K562 (cell line): ENCODE measurements at regions not wholly inside any gene's neighbourhood (a gene's known extent, or its start where the extent isn't known, plus 50 kb on each side); places are given as distances from the start of the nearest gene placed in this dataset.

Source experiments
- ATAC-seq: fragments of 200-7000 bp; cut with Tn5 transposase; 3 replicates; pipeline ENCODE4 v1.9.1; 2020; ENCODE audit warnings: moderate library complexity
- BruUV-seq: library from RNA; stranded (reverse); fragments of 400-500 nt; replicated peaks from 2 replicates; lab custom pipeline; 2021; lab: Mats Ljungman, UMichigan
- CTCF ChIA-PET: fragments of 300-600 bp; formaldehyde crosslinking; extraction: SDS; loops from one replicate; lab custom pipeline; 2021; ENCODE audit warnings: low intra/inter-chr PET ratio; lab: Yijun Ruan, JAX
- POLR2A ChIA-PET: fragments of 300-600, 350-650 bp; sonication (Branson Sonifier 250); formaldehyde crosslinking; extraction: SDS; loops from one replicate; lab custom pipeline; 2021; ENCODE audit warnings: antibody characterized with exemption, inconsistent platforms; lab: Yijun Ruan, JAX
- DNase-seq, 4 experiments: peaks; one replicate each; pipeline versions ENCODE4 v3.0.0 to v3.0.0-alpha.2; 2011 to 2018; ENCODE audit warnings: low spot score in 3 of 4, mixed read lengths in 3 of 4; ENCODE audit errors: extremely low read depth in 1 of 4
- FAIRE-seq: peaks from 2 replicates; lab custom pipeline; 2011; peaks lifted over from hg19 to GRCh38; lab: Jason Lieb, UNC
- H2AFZ ChIP-seq: 2 replicates; pipeline ENCODE4 v1.6.0; 2011; ENCODE audit warnings: low read depth, low read length, control low read depth, inconsistent platforms
- H3K27ac ChIP-seq: fragments of 200-600 bp; 3 replicates; pipeline ENCODE4 v1.8.0; 2011; ENCODE audit warnings: low read depth, mild to moderate bottlenecking, control low read depth, inconsistent platforms, low read length, moderate library complexity, mixed read lengths; ENCODE audit errors: extremely low read depth
- H3K27me3 ChIP-seq, 2 experiments: fragments of 300-600 bp in 1 of 2; 2 replicates in 1 of 2; 3 replicates in 1 of 2; pipeline versions ENCODE4 v1.6.0 to v1.8.0; 2011; ENCODE audit warnings: inconsistent platforms in 2 of 2, low read length in 2 of 2, mild to moderate bottlenecking in 1 of 2, mixed read lengths in 1 of 2, moderate library complexity in 1 of 2; ENCODE audit not compliant: control insufficient read depth in 2 of 2, insufficient read depth in 2 of 2
- H3K36me3 ChIP-seq: fragments of 300-600 bp; 3 replicates; pipeline ENCODE4 v1.8.0; 2011; ENCODE audit warnings: mild to moderate bottlenecking, low read length, inconsistent platforms; ENCODE audit not compliant: control insufficient read depth, insufficient read depth
- H3K4me1 ChIP-seq, 2 experiments: fragments of 200-600 bp in 1 of 2; replicated peaks in 1 of 2; 2 replicates in 1 of 2; 3 replicates in 1 of 2; pipeline versions ENCODE4 v1.5.1 to v1.8.0; 2011; ENCODE audit warnings: inconsistent platforms in 2 of 2, low read length in 2 of 2, mild to moderate bottlenecking in 1 of 2, mixed read lengths in 1 of 2, moderate library complexity in 1 of 2; ENCODE audit not compliant: control insufficient read depth in 2 of 2, insufficient read depth in 2 of 2
- H3K4me2 ChIP-seq: 2 replicates; pipeline ENCODE4 v1.6.1; 2011; ENCODE audit warnings: low read length, control low read depth, inconsistent platforms, mixed read lengths; ENCODE audit not compliant: insufficient read depth
- H3K4me3 ChIP-seq: fragments of 200-600 bp; sonication (generic), shearing (Covaris generic); 2 replicates; pipeline ENCODE4 v1.5.1; 2016; ENCODE audit warnings: control low read depth, inconsistent platforms
- H3K79me2 ChIP-seq: fragments of 200-600 bp; 3 replicates; pipeline ENCODE4 v1.8.0; 2011; ENCODE audit warnings: low read length, inconsistent platforms; ENCODE audit not compliant: control insufficient read depth, insufficient read depth
- H3K9ac ChIP-seq, 2 experiments: 2 replicates each; pipeline versions ENCODE4 v1.6.0 to v1.6.1; 2011; ENCODE audit warnings: low read depth in 2 of 2, low read length in 2 of 2, control low read depth in 1 of 2, inconsistent platforms in 1 of 2, mild to moderate bottlenecking in 1 of 2, mixed read lengths in 1 of 2; ENCODE audit not compliant: insufficient read depth in 1 of 2
- H3K9me1 ChIP-seq: one replicate; pipeline ENCODE4 v1.6.0; 2011; ENCODE audit warnings: inconsistent platforms, mild to moderate bottlenecking, low read length, moderate library complexity; ENCODE audit not compliant: control insufficient read depth, insufficient read depth
- H3K9me3 ChIP-seq: replicated peaks from 2 replicates; pipeline ENCODE4 v1.5.1; 2011; ENCODE audit warnings: low read depth, low read length, inconsistent platforms; ENCODE audit not compliant: control insufficient read depth, insufficient read depth
- H4K20me1 ChIP-seq: replicated peaks from 2 replicates; pipeline ENCODE4 v1.6.1; 2011; ENCODE audit warnings: low read length, inconsistent platforms, mixed read lengths; ENCODE audit not compliant: control insufficient read depth, insufficient read depth
- ARID1B ChIP-seq: fragments of 450-650 bp; IDR thresholded peaks from 2 replicates; pipeline ENCODE4 v1.6.1; 2016; ENCODE audit warnings: antibody characterized with exemption, mild to moderate bottlenecking, inconsistent platforms
- CXXC5 ChIP-seq: fragments of 250-450 bp; sonication (Bioruptor Pico); IDR thresholded peaks from 2 replicates; pipeline ENCODE4 v1.8.0; 2022; ENCODE audit warnings: inconsistent platforms, mild to moderate bottlenecking, moderate library complexity
- ETS2 ChIP-seq: IDR thresholded peaks from 2 replicates; pipeline ENCODE4 v1.6.1; 2016; ENCODE audit warnings: borderline replicate concordance, missing genetic modification characterization, mild to moderate bottlenecking, moderate library complexity, missing compliant biosample characterization; ENCODE audit not compliant: poor library complexity, severe bottlenecking
- EZH2 ChIP-seq: IDR thresholded peaks from 2 replicates; pipeline ENCODE4 v1.6.1; 2012; ENCODE audit warnings: low read depth, mild to moderate bottlenecking, inconsistent platforms, low read length, borderline replicate concordance
- HDAC3 ChIP-seq: fragments of 450-650 bp; IDR thresholded peaks from 2 replicates; pipeline ENCODE4 v1.6.1; 2018; ENCODE audit warnings: borderline replicate concordance, mild to moderate bottlenecking, moderate library complexity; ENCODE audit not compliant: partially characterized antibody
- HDGF ChIP-seq: fragments of 450-650 bp; IDR thresholded peaks from 2 replicates; pipeline ENCODE4 v1.6.1; 2016
- PYGO2 ChIP-seq: fragments of 450-650 bp; IDR thresholded peaks from 2 replicates; pipeline ENCODE4 v1.6.1; 2016; ENCODE audit warnings: mild to moderate bottlenecking, missing genetic modification characterization, moderate library complexity, missing compliant biosample characterization
- RNF2 ChIP-seq: sonication (generic); IDR thresholded peaks from 2 replicates; pipeline ENCODE4 v1.6.1; 2016
- SMAD1 ChIP-seq: fragments of 150-350 bp; IDR thresholded peaks from 2 replicates; pipeline ENCODE4 v1.6.1; 2014; ENCODE audit warnings: low read length, low read depth; ENCODE audit not compliant: partially characterized antibody
- TARDBP ChIP-seq: fragments of 450-650 bp; IDR thresholded peaks from 2 replicates; pipeline ENCODE4 v1.6.1; 2016
- ZBTB1 ChIP-seq: sonication (generic); formaldehyde crosslinking; IDR thresholded peaks from 2 replicates; pipeline ENCODE4 v1.8.1; 2023; ENCODE audit warnings: missing genetic modification reagents, low read depth, mild to moderate bottlenecking, borderline replicate concordance
- ZC3H4 ChIP-seq: sonication (generic); formaldehyde crosslinking; IDR thresholded peaks from 2 replicates; pipeline ENCODE4 v1.9.0; 2021; ENCODE audit warnings: missing genetic modification reagents, borderline replicate concordance
- ZNF146 ChIP-seq: IDR thresholded peaks from one replicate; pipeline ENCODE4 v1.6.1; 2018; ENCODE audit warnings: missing compliant biosample characterization; ENCODE audit not compliant: unreplicated experiment
- ZNF384 ChIP-seq: IDR thresholded peaks from 2 replicates; pipeline ENCODE4 v1.6.1; 2012; ENCODE audit warnings: low read depth, low read length, improper control_type of control experiment
- ZNF41 ChIP-seq: fragments of 250-450 bp; sonication (Bioruptor Pico); conservative IDR thresholded peaks from 2 replicates; pipeline ENCODE4 v1.4.0; 2020; ENCODE audit warnings: mild to moderate bottlenecking
- WGBS: fragments of 100-300 bp; shearing (Covaris generic); methylation state at CpG from one replicate; pipeline ENCODE4 v1.1.6; 2016; ENCODE audit warnings: low coverage, mixed read lengths; ENCODE audit not compliant: insufficient coverage; ENCODE audit errors: missing lambda C conversion rate; 5-methylcytosine and 5-hydroxymethylcytosine counted together
- in situ Hi-C: fragments of 300-500 bp; cut with MboI; formaldehyde crosslinking; loops from 4 replicates; pipeline ENCODE4 v1.15.0; 2018; ENCODE audit warnings: inconsistent platforms, mixed read lengths
- intact Hi-C: fragments of 100-400 bp; cut with micrococcal nuclease; formaldehyde crosslinking; loops from 2 replicates; pipeline ENCODE4 v1.14.2; 2022
- TF ChIP-seq, protein P1 (sequence below): fragments of 250-450 bp; sonication (Bioruptor Pico); IDR thresholded peaks from 2 replicates; pipeline ENCODE4 v1.8.0; 2021; ENCODE audit warnings: borderline replicate concordance, mild to moderate bottlenecking, moderate library complexity; ENCODE audit not compliant: poor library complexity, severe bottlenecking
- TF ChIP-seq, protein P2 (sequence below): sonication (generic); formaldehyde crosslinking; IDR thresholded peaks from 2 replicates; pipeline ENCODE4 v1.8.0; 2022; ENCODE audit warnings: mild to moderate bottlenecking, missing genetic modification reagents
- TF ChIP-seq, protein P3 (sequence below): sonication (generic); IDR thresholded peaks from 2 replicates; pipeline ENCODE4 v1.6.1; 2016
- TF ChIP-seq, protein P4 (sequence below): fragments of 250-450 bp; sonication (Bioruptor Pico); IDR thresholded peaks from 2 replicates; pipeline ENCODE4 v1.5.0; 2020; ENCODE audit warnings: mild to moderate bottlenecking
- TF ChIP-seq, protein P5 (sequence below): sonication (generic); formaldehyde crosslinking; IDR thresholded peaks from 2 replicates; pipeline ENCODE4 v1.8.0; 2022; ENCODE audit warnings: mild to moderate bottlenecking, missing genetic modification reagents

DNA sequence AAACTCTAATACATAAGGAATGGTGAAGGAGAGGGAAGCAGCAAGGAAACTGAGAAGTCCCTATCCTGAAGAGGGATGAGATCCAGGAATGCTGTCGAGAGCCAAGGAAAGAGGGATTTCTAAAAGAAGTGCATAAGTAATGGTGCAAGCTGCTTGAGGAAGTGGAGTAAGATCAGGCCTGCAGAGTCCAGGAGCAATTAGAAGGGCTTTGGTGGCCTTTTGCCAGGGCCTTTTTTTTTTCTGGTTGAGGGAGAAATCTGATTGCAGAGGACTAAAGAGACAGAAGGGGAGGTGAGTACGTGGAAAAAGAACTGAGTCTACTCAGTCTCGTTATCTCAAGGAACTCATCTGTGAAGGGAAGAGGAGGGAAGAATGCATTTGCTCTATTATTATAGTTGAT lies 396.2 kb downstream of the UTRN start:
- Histone ChIP-seq H3K9ac (no peak overlapping the region), H3K9me3 (no peaks in the 10 kb centered on the region), H3K9me1 (no peaks in the 10 kb centered on the region), H3K4me3 (no peak overlapping the region), H3K4me2 (no peak overlapping the region), H4K20me1 (no peaks in the 10 kb centered on the region), H3K27ac (no peak overlapping the region), H3K27me3 (no peaks in the 10 kb centered on the region), H3K36me3 (no peaks in the 10 kb centered on the region), H3K4me1 (no peaks in the 10 kb centered on the region), H3K79me2 (no peaks in the 10 kb centered on the region), H2AFZ (no peak overlapping the region)
- intact Hi-C loops (no loop called here), in situ Hi-C loops (no loop called here)
- ChIA-PET POLR2A (no interaction called here), CTCF (no interaction called here)
- ATAC-seq, result no peak
- BruUV-seq, result no TSS peak
- 18% methylated on average over 3 of the region's 3 CpGs for WGBS
- peak in 2 of 4 experiments; percentile 9 to 37 for DNase-seq
- no peak for FAIRE-seq
- TF ChIP-seq RNF2 (no peak), EZH2 (no peak), CXXC5 (CRISPR knock-in tag) (0 out of 2 replicates have a peak, but pooled peaks have one; percentile 20), ZBTB1 (CRISPR knock-in tag) (no peak), ZNF384 (peak; percentile 59; the same call in 1 of the 2 replicates), HDGF (no peak), HDAC3 (no peak), ZNF146 (CRISPR knock-in tag) (no peak), ARID1B (no peak), SMAD1 (no peak), ETS2 (tag) (no peak), TARDBP (no peak), ZC3H4 (no peak), PYGO2 (tag) (no peak), ZNF41 (0 out of 2 replicates have a peak, but pooled peaks have one; percentile 23)
- TF ChIP-seq, protein P1, sequence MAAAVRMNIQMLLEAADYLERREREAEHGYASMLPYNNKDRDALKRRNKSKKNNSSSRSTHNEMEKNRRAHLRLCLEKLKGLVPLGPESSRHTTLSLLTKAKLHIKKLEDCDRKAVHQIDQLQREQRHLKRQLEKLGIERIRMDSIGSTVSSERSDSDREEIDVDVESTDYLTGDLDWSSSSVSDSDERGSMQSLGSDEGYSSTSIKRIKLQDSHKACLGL (CRISPR knock-in tag), result no peak
- TF ChIP-seq, protein P2, sequence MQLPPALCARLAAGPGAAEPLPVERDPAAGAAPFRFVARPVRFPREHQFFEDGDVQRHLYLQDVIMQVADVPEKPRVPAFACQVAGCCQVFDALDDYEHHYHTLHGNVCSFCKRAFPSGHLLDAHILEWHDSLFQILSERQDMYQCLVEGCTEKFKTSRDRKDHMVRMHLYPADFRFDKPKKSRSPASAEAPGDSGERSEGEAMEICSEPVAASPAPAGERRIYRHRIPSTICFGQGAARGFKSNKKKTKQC, result no peak
- TF ChIP-seq, protein P3, sequence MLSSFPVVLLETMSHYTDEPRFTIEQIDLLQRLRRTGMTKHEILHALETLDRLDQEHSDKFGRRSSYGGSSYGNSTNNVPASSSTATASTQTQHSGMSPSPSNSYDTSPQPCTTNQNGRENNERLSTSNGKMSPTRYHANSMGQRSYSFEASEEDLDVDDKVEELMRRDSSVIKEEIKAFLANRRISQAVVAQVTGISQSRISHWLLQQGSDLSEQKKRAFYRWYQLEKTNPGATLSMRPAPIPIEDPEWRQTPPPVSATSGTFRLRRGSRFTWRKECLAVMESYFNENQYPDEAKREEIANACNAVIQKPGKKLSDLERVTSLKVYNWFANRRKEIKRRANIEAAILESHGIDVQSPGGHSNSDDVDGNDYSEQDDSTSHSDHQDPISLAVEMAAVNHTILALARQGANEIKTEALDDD, result peak; percentile 38; the same call in 1 of the 2 replicates
- TF ChIP-seq, protein P4, sequence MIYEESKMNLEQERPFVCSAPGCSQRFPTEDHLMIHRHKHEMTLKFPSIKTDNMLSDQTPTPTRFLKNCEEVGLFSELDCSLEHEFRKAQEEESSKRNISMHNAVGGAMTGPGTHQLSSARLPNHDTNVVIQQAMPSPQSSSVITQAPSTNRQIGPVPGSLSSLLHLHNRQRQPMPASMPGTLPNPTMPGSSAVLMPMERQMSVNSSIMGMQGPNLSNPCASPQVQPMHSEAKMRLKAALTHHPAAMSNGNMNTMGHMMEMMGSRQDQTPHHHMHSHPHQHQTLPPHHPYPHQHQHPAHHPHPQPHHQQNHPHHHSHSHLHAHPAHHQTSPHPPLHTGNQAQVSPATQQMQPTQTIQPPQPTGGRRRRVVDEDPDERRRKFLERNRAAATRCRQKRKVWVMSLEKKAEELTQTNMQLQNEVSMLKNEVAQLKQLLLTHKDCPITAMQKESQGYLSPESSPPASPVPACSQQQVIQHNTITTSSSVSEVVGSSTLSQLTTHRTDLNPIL (CRISPR knock-in tag), result no peak
- TF ChIP-seq, protein P5, sequence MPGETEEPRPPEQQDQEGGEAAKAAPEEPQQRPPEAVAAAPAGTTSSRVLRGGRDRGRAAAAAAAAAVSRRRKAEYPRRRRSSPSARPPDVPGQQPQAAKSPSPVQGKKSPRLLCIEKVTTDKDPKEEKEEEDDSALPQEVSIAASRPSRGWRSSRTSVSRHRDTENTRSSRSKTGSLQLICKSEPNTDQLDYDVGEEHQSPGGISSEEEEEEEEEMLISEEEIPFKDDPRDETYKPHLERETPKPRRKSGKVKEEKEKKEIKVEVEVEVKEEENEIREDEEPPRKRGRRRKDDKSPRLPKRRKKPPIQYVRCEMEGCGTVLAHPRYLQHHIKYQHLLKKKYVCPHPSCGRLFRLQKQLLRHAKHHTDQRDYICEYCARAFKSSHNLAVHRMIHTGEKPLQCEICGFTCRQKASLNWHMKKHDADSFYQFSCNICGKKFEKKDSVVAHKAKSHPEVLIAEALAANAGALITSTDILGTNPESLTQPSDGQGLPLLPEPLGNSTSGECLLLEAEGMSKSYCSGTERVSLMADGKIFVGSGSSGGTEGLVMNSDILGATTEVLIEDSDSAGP (CRISPR knock-in tag), result no peak
